GM19438 (cell line): ENCODE measurements at regions not wholly inside any gene's neighbourhood (a gene's known extent, or its start where the extent isn't known, plus 50 kb on each side); places are given as distances from the start of the nearest gene placed in this dataset.

ENCODE experiments used
- ATAC-seq: cut with Tn5 transposase; IDR thresholded peaks from one replicate; pipeline ENCODE4 v1.9.1; 2021; ENCODE audit warnings: low read depth; ENCODE audit not compliant: unreplicated experiment

- ATAC-seq: no peak
Measured at GRCh38 chr2:35409762-35410161, 945.8 kb upstream of the CRIM1 start.

- no peak for ATAC-seq
Measured at GRCh38 chr2:35408320-35408719, 947.3 kb upstream of the CRIM1 start.

DNA sequence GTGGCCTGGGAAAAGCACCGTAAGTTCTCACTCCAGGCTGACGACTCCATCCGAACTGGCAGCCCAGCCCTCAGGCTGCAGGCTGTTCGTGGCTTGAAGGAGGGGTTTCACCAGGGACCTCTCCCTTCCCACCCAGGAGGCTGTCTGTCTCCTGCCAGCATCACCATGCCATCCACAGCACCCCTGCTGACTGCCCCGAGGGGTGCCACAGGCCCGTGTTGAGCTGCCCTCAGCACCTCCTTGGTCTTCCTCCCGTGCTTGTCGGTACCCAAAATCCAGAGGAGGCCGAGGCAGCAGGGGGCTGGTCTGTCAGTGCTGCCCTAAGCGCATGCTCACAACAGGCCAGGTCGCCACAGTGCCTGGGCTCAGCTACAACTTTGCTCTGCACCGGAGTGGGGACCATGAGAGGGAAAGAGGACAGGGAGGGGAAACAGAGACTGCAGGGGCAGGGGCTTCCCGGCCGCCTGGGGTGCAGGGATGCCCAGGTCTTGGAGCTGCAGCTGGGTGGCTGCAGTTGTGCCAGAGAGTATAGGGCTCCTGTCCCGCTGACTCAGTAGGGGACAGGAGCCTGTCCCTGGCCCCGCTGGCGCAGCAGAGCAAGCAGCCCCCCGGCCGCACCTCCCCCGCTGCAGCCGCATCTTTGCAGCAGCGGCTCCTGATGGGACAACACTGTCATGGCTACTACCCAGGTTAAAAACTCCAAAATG lies 963.7 kb upstream of the CRIM1 start:
- no peak for ATAC-seq

DNA sequence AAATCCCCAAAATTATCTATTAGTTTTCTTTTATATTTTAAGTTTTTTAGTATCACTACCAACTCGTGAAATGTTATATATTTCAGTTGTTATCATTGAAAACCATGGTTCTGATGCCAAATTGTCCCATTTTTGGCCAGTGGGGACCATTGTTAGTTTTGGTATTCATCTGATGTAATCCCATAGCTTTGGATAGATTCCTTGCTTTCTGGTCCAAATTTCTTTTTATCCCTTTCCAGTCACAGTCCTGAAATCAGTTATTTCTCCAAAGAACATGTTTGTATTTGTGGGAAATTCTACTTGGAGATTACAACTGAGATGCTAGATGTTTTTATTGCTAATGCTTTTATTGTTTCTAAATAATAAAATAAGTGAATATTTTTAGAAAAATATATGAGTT lies 976.8 kb upstream of the CRIM1 start:
- ATAC-seq: no peak

GRCh38 chr2:35374845-35375244 lies 980.7 kb upstream of the CRIM1 start:
- ATAC-seq: no peak

DNA sequence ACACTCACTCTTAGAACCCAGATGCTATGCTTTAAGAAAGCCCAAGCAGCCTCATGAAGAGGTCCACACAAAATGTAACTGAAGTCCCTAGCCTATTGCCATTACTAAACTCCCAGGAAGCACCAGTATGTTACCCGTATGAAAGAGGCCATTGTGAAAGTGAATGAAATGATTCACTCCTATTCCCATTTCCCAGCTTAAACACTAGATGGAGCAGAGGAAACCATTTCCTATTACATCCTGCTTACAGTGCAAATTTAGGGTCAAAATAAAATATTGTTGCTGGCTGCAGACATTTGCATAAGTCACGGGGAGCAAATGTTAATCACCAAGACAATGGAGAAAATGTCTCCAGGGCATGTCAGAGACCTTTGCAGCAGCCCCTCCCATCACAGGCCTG lies 989.7 kb upstream of the CRIM1 start:
- ATAC-seq: no peak

GRCh38 chr2:35356332-35356731 lies 999.2 kb upstream of the CRIM1 start:
- no peak for ATAC-seq

DNA sequence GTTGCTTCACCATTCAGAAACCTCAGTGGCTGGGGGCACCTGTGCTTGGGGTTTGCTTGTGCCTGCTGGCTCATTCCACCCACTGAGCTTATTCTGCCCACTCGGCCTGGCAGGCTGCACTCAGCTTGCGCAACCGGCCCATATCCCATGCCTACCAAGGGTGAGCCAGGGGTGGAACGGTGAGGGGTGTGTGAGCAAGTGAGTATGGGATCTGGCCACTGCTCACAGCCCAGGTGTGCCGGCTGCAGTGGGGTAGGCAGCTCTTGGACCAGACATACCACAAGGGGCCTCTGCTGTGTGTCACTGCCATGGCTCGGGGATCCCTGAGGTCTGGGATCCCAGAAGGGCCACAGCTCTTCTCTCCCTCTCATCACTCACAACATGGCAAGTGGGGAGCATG lies 1000.5 kb upstream of the CRIM1 start:
- no peak for ATAC-seq

DNA sequence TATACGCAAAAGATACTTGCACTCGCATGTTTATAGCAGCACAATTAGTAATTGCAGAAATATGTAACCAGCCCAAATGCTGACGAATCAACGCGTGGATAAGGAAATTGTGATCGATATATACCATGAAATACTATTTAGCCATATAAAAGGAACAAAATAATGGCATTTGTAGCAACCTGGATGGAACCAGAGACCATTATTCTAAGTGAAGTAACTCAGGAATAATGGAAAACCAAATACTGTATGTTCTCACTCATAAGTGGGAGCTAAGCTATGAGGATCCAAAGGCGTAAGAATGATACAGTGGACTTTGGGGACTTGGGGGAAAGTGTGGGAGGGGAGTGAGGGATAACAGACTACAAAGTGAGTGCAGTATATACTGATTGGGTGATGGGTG lies 1008.0 kb upstream of the CRIM1 start:
- ATAC-seq: no peak

DNA sequence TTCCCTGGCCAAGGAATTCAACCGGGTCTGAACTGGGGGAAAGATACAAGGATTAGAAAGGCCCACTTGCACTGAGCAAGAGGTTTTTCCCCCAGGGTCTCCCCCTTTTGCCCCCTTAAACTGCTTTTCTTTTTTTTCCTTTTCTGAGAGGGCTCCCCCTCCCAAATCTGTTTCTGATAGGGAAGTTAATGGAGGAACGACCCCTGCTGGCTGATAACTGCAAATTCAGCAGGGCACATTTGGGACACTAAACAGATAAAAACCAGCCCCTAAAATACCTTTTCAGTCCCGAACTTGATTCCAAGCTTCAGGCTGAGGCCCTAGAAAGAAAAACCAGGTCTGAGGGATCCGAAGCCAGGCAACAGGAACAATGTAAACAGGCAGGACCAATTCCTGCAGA lies 1012.4 kb upstream of the CRIM1 start:
- no peak for ATAC-seq

GRCh38 chr2:35339211-35339610 lies 1016.4 kb upstream of the CRIM1 start:
- ATAC-seq: no peak

GRCh38 chr2:35337922-35338321 lies 1017.7 kb upstream of the CRIM1 start:
- no peak for ATAC-seq

DNA sequence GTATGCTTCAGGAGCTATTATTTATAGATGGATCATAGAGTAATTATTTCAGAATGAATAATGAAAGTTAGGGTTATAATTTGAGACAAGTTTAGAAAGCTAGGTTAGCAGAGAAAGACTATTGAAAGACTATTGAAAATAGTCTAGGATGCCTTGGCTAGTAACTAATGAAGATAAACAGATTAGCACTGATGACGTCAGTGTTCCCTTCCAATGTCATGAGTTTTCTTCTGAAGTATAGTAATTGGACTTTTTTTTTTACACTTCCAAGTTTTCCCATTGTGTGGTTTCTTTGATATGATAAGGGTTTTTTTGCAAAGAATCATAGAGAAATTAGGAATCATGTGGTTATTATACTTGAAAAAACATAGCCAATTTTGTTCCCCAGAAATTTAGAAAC lies 1041.5 kb upstream of the CRIM1 start:
- ATAC-seq: no peak

DNA sequence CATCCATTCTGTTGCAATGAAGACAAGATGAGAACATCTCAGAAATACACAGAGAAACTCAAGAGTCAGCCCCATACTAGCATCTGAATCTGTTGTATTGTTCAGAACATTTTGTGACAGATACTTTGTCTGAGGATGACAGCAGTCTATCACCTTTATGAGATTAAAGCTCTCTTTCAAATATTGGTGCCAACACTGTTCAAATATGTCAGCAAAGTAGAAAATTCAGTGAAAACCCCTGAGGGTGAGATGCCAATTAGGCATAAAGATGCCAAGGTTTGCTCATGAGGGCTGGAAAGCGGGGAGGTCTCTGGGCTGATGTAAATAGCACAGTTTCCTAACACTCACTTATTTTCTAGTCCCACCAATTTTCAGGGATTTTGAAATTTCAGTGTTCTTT lies 1054.2 kb upstream of the CRIM1 start:
- ATAC-seq: no peak

DNA sequence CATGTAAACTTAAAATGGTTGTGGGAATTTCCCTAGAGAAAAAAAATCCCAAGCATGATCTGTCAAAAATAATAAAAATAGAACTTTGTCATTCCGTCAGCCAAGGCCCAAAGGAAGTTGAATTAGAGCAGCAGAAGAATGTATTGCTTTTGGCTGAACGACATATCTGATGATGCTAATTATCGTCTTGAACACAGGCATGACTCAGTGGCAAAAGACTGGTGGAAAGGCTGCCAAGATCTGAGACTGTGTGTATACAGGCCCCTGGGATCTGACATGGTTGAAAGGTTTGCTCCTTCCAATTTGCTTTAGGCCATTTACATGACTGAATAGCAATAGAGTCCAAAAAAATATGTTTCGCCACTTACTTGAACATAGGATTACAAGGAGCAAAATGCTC lies 1057.1 kb upstream of the CRIM1 start:
- ATAC-seq: no peak

GRCh38 chr2:35297403-35297802 lies 1058.2 kb upstream of the CRIM1 start:
- ATAC-seq: no peak

- ATAC-seq: no peak
Measured at GRCh38 chr2:35294636-35295263, 1060.8 kb upstream of the CRIM1 start.

GRCh38 chr2:35293261-35293660 lies 1062.3 kb upstream of the CRIM1 start:
- ATAC-seq: no peak

DNA sequence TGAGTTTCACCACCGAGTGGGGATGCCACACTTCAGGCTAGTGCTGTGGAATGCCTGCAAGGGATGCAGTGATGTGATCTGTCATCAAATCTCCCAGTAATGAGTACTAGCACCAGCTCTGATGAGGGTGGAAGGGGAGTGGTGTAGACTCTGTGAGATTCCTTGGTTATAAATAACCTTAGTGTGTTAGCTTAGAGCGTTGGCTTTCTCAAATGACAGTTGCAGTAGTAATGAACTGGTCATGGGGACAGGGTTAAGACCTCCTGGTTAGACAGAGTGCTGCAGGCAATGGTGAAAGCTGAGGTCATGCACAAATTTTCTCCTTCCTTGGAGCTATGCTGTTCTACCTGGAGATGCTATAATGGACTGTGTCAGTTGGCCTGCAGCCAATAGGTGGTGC lies 1063.4 kb upstream of the CRIM1 start:
- ATAC-seq: no peak

- ATAC-seq: no peak
Measured at GRCh38 chr2:35281702-35282101, 1073.9 kb upstream of the CRIM1 start.

- ATAC-seq: no peak
Measured at GRCh38 chr2:35255826-35256225, 1099.8 kb upstream of the CRIM1 start.

GRCh38 chr2:35251156-35251555 lies 1104.4 kb upstream of the CRIM1 start:
- no peak for ATAC-seq

- no peak for ATAC-seq
Measured at GRCh38 chr2:35246702-35247101, 1108.9 kb upstream of the CRIM1 start.
